Activated CD8-positive, alpha-beta T cell treated with anti-CD3 and anti-CD28 coated beads, Interleukin-2, amount 10 ng/mL, durations not matched to agents 7 days and 5 days (primary cell): ENCODE measurements at regions not wholly inside any gene's neighbourhood (a gene's known extent, or its start where the extent isn't known, plus 50 kb on each side); places are given as distances from the start of the nearest gene placed in this dataset.
"Not testable (repeated sequence)": the region's sequence is repeated elsewhere in the genome, so short reads cannot be mapped to it uniquely, and the experiment has no call there.

Experiments
- ATAC-seq: fragments of 150-1000 bp; cut with Tn5 transposase; one replicate; pipeline ENCODE4 v1.10.0; 2021; ENCODE audit warnings: moderate library complexity
- CTCF ChIA-PET: fragments of 350-600 bp; sonication (Branson Sonifier 250); formaldehyde crosslinking; loops from one replicate; lab custom pipeline; 2021; ENCODE audit warnings: antibody characterized with exemption; lab: Charles Lee
- POLR2A ChIA-PET: fragments of 350-600 bp; sonication (Branson Sonifier 250); formaldehyde crosslinking; loops from one replicate; lab custom pipeline; 2021; ENCODE audit warnings: antibody characterized with exemption; lab: Charles Lee
- DNase-seq: peaks from one replicate; pipeline ENCODE4 v3.0.0-alpha.2; 2020
- H3K27ac Mint-ChIP-seq: one replicate; pipeline ENCODE4 v1.8.0; 2021; ENCODE audit warnings: mild to moderate bottlenecking, mixed read lengths
- H3K27me3 Mint-ChIP-seq: one replicate; pipeline ENCODE4 v1.8.0; 2021; ENCODE audit warnings: low read depth, mixed read lengths
- H3K36me3 Mint-ChIP-seq: one replicate; pipeline ENCODE4 v1.8.0; 2021; ENCODE audit warnings: low read depth, mixed read lengths
- H3K4me1 Mint-ChIP-seq: one replicate; pipeline ENCODE4 v1.8.0; 2021; ENCODE audit warnings: low read depth, mixed read lengths
- H3K4me3 Mint-ChIP-seq: one replicate; pipeline ENCODE4 v1.8.0; 2021; ENCODE audit warnings: mild to moderate bottlenecking, mixed read lengths
- H3K9me3 Mint-ChIP-seq: one replicate; pipeline ENCODE4 v1.8.0; 2022; ENCODE audit warnings: mixed read lengths; ENCODE audit not compliant: insufficient read depth

DNA sequence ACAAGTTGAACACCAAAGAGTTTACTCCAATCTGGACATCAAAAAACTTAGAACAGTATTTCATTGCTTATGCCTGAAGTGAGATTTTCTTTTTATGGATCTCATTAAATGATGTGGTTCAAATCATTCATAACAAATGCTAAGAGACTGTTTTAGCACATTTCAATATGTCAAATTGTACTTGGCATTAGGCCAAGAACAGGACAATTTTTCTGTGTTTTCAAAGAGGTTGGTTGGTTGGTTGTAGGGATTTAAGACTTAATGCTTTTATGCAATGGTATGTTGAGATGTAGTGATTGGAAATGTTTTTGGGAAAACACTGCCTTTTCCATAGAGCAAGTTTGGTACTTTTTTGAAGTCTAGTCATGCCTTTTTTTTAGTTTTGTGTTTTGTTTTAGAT is 510.4 kb downstream of the ZNF674 start:
- no peaks in the 10 kb centered on the region for H3K27me3 Mint-ChIP-seq
- no peak for DNase-seq
- CTCF ChIA-PET: no interaction called here

DNA sequence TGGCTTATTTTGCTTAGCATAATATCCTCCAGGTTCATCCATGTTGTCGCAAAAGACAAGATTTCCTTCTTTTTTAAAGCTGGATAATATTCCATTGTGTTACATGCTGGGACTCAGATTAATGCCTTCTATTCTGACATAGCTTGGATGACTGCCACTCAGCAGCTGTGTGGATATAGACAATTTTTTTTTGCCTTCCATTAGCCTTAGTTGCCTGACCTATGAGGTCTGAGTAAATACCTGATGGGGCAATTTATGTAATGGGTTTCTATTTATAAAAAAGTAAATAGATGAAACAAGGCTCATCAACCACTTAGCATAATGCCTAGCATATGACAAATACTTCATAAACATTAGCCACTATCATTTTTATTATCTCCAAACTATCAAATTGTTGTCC is 515.4 kb downstream of the ZNF674 start:
- POLR2A ChIA-PET: no interaction called here
- no peaks in the 10 kb centered on the region for H3K36me3 Mint-ChIP-seq

More for the DNA sequence above, 510.4 kb downstream of the ZNF674 start:
- no peak overlapping the region for H3K4me3 Mint-ChIP-seq
- POLR2A ChIA-PET: no interaction called here
- no peaks in the 10 kb centered on the region for H3K4me1 Mint-ChIP-seq
- no peaks in the 10 kb centered on the region for H3K9me3 Mint-ChIP-seq
- H3K27ac Mint-ChIP-seq: no peak overlapping the region
- H3K36me3 Mint-ChIP-seq: no peaks in the 10 kb centered on the region
- no peak for ATAC-seq

DNA sequence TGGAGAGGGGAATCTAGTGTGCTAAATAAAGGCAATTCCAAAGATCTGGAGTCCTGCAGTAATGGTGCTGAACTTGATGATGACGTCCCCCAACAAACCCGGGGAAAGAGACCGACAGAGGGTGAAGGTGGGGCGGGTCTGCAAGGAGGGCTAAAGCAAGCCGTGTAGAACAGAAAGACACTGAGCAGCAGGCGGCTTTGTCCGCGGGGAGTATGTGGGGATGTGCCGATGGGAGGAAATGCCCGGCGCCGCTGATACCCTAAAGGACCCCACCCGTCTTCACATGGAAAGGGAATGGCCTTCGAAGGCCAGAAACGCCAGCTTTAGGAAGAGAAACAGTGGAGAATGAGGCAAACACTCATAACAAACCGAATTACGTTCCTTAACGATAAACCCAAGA is 528.9 kb downstream of the ZNF674 start:
- Mint-ChIP-seq H3K27ac (no peak overlapping the region), H3K4me1 (no peaks in the 10 kb centered on the region), H3K4me3 (no peak overlapping the region), H3K9me3 (no peaks in the 10 kb centered on the region), H3K27me3 (peaks cover 3% of the 10 kb centered on the region), H3K36me3 (no peaks in the 10 kb centered on the region)
- POLR2A ChIA-PET: no interaction called here
- no peak for DNase-seq
- CTCF ChIA-PET: no interaction called here
- no peak for ATAC-seq

More for the DNA sequence above, 515.4 kb downstream of the ZNF674 start:
- no peak overlapping the region for H3K27ac Mint-ChIP-seq
- no peak for ATAC-seq
- CTCF ChIA-PET: no interaction called here
- no peaks in the 10 kb centered on the region for H3K27me3 Mint-ChIP-seq
- no peak overlapping the region for H3K4me3 Mint-ChIP-seq
- H3K9me3 Mint-ChIP-seq: no peaks in the 10 kb centered on the region
- H3K4me1 Mint-ChIP-seq: no peaks in the 10 kb centered on the region
- no peak for DNase-seq

DNA sequence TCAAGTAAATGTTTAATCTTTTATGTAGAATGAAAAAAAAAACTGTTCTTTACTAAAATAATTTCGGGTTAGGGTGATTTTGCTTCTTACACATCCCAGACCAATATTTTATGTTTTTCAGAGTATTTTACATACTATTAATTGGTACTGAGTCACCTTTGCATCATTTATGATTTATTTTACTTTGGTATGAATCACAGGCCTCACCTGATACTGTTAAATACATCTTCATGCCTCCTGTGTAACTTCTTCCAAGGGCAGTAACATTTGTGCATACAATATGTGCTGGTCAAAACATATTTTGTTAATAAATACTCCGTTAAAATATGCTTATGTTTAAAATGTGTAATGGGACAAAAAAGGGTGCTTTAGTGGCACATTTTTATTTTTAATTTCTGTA is 529.6 kb downstream of the ZNF674 start:
- CTCF ChIA-PET: no interaction called here
- Mint-ChIP-seq H3K4me1 (no peaks in the 10 kb centered on the region), H3K9me3 (no peaks in the 10 kb centered on the region), H3K27ac (no peak overlapping the region), H3K27me3 (peaks cover 3% of the 10 kb centered on the region), H3K4me3 (no peak overlapping the region), H3K36me3 (no peaks in the 10 kb centered on the region)
- no peak for ATAC-seq
- POLR2A ChIA-PET: no interaction called here
- no peak for DNase-seq

DNA sequence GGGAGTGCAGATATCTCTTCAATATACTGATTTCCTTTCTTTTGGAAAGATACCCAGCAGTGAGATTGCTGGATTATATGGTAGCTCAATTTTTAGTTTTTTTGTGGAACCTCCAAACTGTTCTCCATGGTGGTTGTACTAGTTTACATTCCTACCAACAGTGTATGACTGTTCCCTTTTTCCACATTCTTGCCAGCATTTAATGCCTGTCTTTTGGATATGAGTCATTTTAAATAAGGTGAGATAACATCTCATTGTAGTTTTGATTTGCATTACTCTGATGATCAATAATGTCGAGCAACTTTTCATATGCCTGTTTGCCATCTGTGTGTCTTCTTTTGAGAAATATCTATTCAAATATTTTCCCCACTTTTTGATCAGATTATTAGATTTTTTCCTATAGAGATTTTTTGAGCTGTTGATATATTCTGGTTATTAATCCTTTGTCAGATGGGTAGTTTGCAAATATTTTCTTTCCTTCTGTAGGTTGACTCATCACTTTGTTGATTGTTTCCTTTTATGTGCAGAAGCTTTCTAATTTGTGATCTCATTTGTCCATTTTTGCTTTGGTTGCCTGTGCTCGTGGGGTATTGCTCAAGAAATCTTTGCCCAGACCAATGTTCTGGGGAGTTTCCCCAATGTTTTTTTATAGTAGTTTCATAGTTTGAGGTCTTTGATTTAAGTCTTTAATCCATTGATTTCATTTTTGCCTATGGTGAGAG is 552.7 kb downstream of the ZNF674 start:
- H3K4me3 Mint-ChIP-seq: no peak overlapping the region
- ChIA-PET POLR2A (no interaction called here), CTCF (no interaction called here)
- no peaks in the 10 kb centered on the region for H3K36me3 Mint-ChIP-seq
- no peaks in the 10 kb centered on the region for H3K4me1 Mint-ChIP-seq
- H3K9me3 Mint-ChIP-seq: no peaks in the 10 kb centered on the region
- H3K27ac Mint-ChIP-seq: no peak overlapping the region
- DNase-seq: no peak
- H3K27me3 Mint-ChIP-seq: no peaks in the 10 kb centered on the region
- no peak for ATAC-seq

DNA sequence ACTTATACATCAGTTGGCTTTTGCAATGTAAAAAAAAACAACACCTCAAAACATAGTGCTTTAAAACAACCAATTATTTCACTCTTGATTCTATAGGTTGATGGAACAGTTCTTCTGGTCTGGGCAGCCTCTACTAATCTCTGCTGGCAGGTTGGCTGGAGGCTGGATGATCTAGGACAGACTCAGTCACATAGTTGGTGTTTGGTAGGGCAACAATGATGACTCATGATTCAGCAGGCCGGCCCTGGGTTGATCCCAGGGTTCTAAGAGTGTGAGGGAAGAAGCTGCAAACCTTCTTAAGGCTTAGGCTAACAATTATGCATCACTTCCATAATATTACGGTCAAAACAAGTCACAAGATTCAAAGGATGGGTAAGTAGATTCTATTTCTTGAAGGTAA is 558.2 kb downstream of the ZNF674 start:
- ChIA-PET POLR2A (no interaction called here), CTCF (no interaction called here)
- DNase-seq (no peak), ATAC-seq (no peak)
- Mint-ChIP-seq H3K9me3 (no peaks in the 10 kb centered on the region), H3K36me3 (no peaks in the 10 kb centered on the region), H3K27ac (no peak overlapping the region), H3K4me1 (no peaks in the 10 kb centered on the region), H3K27me3 (no peaks in the 10 kb centered on the region), H3K4me3 (no peak overlapping the region)

DNA sequence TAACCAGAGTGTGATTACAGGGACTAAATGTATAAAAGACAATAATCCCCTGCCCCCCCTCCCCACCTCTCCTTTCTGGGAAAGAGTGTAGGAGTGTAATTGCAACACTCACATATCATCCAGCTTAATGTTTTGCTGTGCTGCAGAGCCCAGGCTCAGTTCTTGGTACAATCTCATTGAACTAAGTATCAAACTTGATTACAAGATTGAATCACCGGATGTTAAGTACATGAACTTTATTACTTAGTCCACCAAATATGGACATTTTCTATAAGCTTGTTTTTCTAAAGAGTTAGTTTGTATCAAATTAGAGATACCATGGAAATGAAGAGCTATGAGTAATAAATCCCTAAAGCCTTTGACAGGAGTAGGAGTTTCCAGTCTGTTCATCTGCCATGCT is 559.1 kb downstream of the ZNF674 start:
- Mint-ChIP-seq H3K9me3 (no peaks in the 10 kb centered on the region), H3K4me1 (no peaks in the 10 kb centered on the region), H3K36me3 (no peaks in the 10 kb centered on the region), H3K4me3 (no peak overlapping the region), H3K27me3 (no peaks in the 10 kb centered on the region), H3K27ac (no peak overlapping the region)
- ATAC-seq (no peak), DNase-seq (no peak)
- POLR2A ChIA-PET: no interaction called here
- CTCF ChIA-PET: no interaction called here

DNA sequence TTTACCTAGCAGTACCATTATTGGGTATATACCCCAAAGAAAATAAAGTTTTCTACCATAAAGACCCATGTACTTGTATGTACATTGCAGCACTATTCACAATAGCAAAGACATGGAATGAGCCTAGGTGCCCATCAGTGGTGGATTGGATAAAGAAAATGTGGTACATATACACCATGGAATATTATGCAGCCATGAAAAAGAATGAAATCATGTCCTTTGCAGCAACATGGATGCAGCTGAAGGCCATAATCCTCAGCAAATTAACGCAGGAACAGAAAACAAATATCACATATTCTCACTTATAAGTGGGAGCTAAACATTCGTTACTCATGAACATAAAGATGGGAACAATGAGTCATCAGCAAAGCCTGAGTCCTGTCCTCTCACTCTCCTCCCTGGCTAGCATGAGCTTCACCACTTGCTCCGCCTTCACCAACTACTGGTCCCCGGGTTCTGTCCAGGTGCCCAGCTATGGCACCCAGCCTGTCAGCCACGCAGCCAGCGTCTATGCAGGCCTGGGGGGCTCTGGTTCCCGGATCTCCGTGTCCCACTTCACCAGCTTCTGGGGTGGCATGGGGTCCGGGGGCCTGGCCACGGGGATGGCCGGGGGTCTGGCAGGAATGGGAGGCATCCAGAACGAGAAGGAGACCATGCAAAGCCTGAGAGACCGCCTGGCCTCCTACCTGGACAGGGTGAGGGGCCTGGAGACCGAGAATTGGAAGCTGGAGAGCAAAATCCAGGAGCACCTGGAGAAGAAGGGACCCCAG is 562.1 kb downstream of the ZNF674 start:
- DNase-seq, H3K9me3 Mint-ChIP-seq, H3K4me1 Mint-ChIP-seq, H3K27ac Mint-ChIP-seq, H3K4me3 Mint-ChIP-seq, H3K27me3 Mint-ChIP-seq, POLR2A ChIA-PET, CTCF ChIA-PET, ATAC-seq, H3K36me3 Mint-ChIP-seq: not testable (repeated sequence)

DNA sequence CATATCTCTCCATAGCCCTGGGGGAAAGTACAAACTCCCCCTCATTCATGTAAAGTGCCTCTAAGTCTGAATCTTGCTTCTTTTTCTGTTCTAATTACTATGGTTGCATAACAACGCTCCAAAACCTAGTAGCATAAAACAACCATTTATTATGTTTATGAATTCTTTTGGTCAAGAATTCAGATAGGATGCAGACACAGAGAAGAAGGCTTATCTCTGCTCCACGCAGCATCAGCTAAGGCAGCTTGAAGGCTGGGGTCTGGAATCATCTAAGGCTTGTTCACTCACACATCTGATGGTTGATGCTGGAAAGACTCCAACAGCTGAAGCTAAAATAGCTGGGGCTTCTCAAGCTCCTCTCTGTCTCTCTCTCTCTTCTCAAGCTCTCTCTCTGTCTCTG is 564.5 kb downstream of the ZNF674 start:
- ChIA-PET CTCF (no interaction called here), POLR2A (no interaction called here)
- no peaks in the 10 kb centered on the region for H3K9me3 Mint-ChIP-seq
- H3K36me3 Mint-ChIP-seq: no peaks in the 10 kb centered on the region
- DNase-seq (no peak), ATAC-seq (no peak)
- H3K27me3 Mint-ChIP-seq: no peaks in the 10 kb centered on the region
- no peak overlapping the region for H3K27ac Mint-ChIP-seq
- H3K4me3 Mint-ChIP-seq: no peak overlapping the region
- H3K4me1 Mint-ChIP-seq: no peaks in the 10 kb centered on the region

DNA sequence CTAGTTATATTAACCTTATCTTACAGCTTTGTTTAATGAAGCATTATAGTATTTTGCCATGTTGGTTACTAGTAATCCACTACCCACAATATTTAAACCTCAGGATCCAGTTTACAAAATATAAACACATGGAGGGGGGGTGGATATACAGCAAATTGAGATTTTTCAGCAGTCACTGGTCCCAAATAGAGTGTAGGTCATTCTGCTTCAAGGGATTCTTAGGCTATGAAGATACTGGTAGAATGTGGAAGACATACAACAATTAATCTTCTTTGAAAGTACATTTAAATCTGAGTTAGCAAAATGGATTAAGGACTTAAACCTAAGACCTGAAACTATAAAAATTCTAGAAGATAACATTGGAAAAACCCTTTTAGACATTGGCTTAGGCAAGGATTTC is 569.6 kb downstream of the ZNF674 start:
- no peaks in the 10 kb centered on the region for H3K9me3 Mint-ChIP-seq
- H3K4me3 Mint-ChIP-seq: no peak overlapping the region
- H3K27ac Mint-ChIP-seq: no peak overlapping the region
- H3K36me3 Mint-ChIP-seq: no peaks in the 10 kb centered on the region
- POLR2A ChIA-PET: no interaction called here
- H3K4me1 Mint-ChIP-seq: no peaks in the 10 kb centered on the region
- no peak for ATAC-seq
- H3K27me3 Mint-ChIP-seq: no peaks in the 10 kb centered on the region
- no peak for DNase-seq
- CTCF ChIA-PET: no interaction called here

DNA sequence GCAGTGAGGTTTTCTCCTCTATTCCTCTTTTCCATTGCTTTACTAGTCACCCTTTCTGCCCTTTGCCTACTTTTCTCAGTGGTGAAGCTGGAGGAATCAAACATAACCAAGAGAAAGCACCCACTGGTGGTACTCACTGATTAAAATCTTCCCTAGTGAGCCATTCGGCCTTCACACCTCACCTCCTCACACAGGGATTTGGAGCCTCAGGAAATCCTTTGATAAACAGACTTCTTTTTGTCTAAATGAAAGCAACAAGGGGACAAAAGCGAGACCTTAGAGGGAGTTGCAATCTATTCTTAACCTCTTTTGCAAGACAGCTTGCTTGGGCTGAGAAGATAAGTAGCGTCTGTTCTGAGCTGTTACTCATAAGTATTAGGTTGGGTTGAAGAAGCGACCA is 572.6 kb downstream of the ZNF674 start:
- Mint-ChIP-seq H3K4me3 (no peak overlapping the region), H3K9me3 (no peaks in the 10 kb centered on the region), H3K27ac (no peak overlapping the region), H3K4me1 (no peaks in the 10 kb centered on the region), H3K36me3 (no peaks in the 10 kb centered on the region), H3K27me3 (no peaks in the 10 kb centered on the region)
- no peak for ATAC-seq
- ChIA-PET CTCF (no interaction called here), POLR2A (no interaction called here)
- no peak for DNase-seq

DNA sequence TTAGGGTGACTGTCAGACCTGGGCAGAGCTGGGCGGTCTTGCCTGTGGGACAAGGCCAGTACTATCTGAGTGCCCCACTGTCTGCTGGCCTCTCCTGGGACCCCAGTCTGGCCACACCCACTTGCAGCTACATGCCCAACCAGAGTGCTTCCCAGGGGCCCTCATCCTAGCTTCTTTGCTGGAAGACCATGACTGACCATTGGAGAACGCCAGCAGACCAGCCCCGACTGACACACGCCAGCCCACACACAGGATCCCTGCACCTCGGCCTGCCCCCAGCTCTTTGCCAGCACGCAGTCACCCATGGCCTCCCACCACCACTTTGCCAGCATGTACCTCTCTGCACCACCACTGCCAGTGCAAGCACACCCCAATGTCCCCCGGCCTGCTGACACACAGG is 585.7 kb downstream of the ZNF674 start:
- CTCF ChIA-PET: no interaction called here
- no peaks in the 10 kb centered on the region for H3K36me3 Mint-ChIP-seq

More for the DNA sequence above, 585.7 kb downstream of the ZNF674 start:
- H3K27ac Mint-ChIP-seq: no peak overlapping the region
- no peak for DNase-seq
- ATAC-seq: no peak
- POLR2A ChIA-PET: no interaction called here
- H3K27me3 Mint-ChIP-seq: no peaks in the 10 kb centered on the region
- H3K4me1 Mint-ChIP-seq: no peaks in the 10 kb centered on the region
- no peaks in the 10 kb centered on the region for H3K9me3 Mint-ChIP-seq
- H3K4me3 Mint-ChIP-seq: no peak overlapping the region
